ENCODE measurements at regions not wholly inside any gene's neighbourhood (a gene's known extent, or its start where the extent isn't known, plus 50 kb on each side); places are given as distances from the start of the nearest gene placed in this dataset.

- TF ChIP-seq CTCF (conservative IDR thresholded peaks at IDR 0.05): no peak
- no peak overlapping the region for H3K27ac ChIP-seq (ENCODE audit: low read depth, low read length)
- Mint-ChIP-seq H3K27ac (no peak overlapping the region), H3K9me3 (no peaks in the 10 kb centered on the region), H3K4me1 (no peaks in the 10 kb centered on the region), H3K4me3 (no peak overlapping the region), H3K36me3 (ENCODE audit: low read depth) (no peaks in the 10 kb centered on the region), H3K27me3 (ENCODE audit: insufficient read depth) (no peaks in the 10 kb centered on the region)
- no peak overlapping the region for H3K9ac ChIP-seq (ENCODE audit: extremely low read depth, low read length, poor library complexity, severe bottlenecking)
- no peaks in the 10 kb centered on the region for H3K36me3 ChIP-seq (ENCODE audit: control insufficient read depth, insufficient read depth, low read length)
- H3K4me3 ChIP-seq (ENCODE audit: low read length): no peak overlapping the region
- H3K4me1 ChIP-seq (ENCODE audit: control insufficient read depth, insufficient read depth, low read length): no peaks in the 10 kb centered on the region
- 90 to 96% methylated on average over 4 of the region's 4 CpGs for WGBS, 2 experiments (ENCODE audit: insufficient coverage in 1 of 2, insufficient read length in 1 of 2)
- H3K9me3 ChIP-seq (ENCODE audit: control insufficient read depth, low read length): no peaks in the 10 kb centered on the region
- no peak for DNase-seq
- no peaks in the 10 kb centered on the region for H3K27me3 ChIP-seq (ENCODE audit: control insufficient read depth, insufficient read depth, low read length, poor library complexity, severe bottlenecking)
Observed at GRCh38 chr20:41978875-41979274, 360.7 kb upstream of the CHD6 start.

DNA sequence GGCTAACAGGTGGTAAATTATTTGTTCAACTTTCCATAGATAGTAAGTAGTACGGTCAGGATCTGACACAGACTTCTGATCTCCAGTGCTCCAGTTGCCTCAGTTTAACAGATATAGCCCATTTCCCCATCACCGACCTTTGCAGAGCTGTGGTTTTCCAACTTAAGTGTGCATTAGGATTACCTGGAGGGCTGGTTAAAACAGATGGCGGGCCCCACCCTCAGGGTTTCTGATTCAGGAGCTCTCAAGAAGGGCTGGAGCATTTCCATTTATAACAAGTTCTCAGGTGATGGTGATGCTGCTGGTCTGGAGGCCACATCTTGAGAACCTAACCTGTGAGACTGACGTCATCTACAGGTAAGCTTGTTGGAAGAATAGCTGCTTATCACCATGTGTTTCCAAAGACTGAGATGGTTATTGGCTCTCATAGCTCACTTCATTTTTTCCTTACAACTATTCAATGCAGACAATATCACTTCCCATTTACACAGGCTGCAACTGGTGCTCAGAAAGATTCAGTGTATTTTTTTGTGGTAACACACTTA, 360.1 kb upstream of the CHD6 start:
- DNase-seq: no peak
- Histone ChIP-seq H3K9ac (ENCODE audit: extremely low read depth, low read length, poor library complexity, severe bottlenecking) (no peak overlapping the region), H3K9me3 (ENCODE audit: control insufficient read depth, low read length) (no peaks in the 10 kb centered on the region), H3K27me3 (ENCODE audit: control insufficient read depth, insufficient read depth, low read length, poor library complexity, severe bottlenecking) (no peaks in the 10 kb centered on the region), H3K4me3 (ENCODE audit: low read length) (no peak overlapping the region), H3K36me3 (ENCODE audit: control insufficient read depth, insufficient read depth, low read length) (no peaks in the 10 kb centered on the region), H3K4me1 (ENCODE audit: control insufficient read depth, insufficient read depth, low read length) (no peaks in the 10 kb centered on the region), H3K27ac (ENCODE audit: low read depth, low read length) (no peak overlapping the region)
- no peak overlapping the region for H3K4me3 Mint-ChIP-seq
- no peak for TF ChIP-seq CTCF (conservative IDR thresholded peaks at IDR 0.05)
- no peaks in the 10 kb centered on the region for H3K9me3 Mint-ChIP-seq
- no peak overlapping the region for H3K27ac Mint-ChIP-seq
- H3K36me3 Mint-ChIP-seq (ENCODE audit: low read depth): no peaks in the 10 kb centered on the region
- WGBS, 2 experiments (ENCODE audit: insufficient coverage in 1 of 2, insufficient read length in 1 of 2): 93 to 95% methylated on average over 2 to 4 of the region's 4 CpGs
- H3K4me1 Mint-ChIP-seq: no peaks in the 10 kb centered on the region
- no peaks in the 10 kb centered on the region for H3K27me3 Mint-ChIP-seq (ENCODE audit: insufficient read depth)

GRCh38 chr20:41969656-41970055, 351.5 kb upstream of the CHD6 start:
- Mint-ChIP-seq H3K36me3 (ENCODE audit: low read depth) (no peaks in the 10 kb centered on the region), H3K9me3 (no peaks in the 10 kb centered on the region), H3K4me3 (no peak overlapping the region), H3K27ac (no peak overlapping the region), H3K27me3 (ENCODE audit: insufficient read depth) (no peaks in the 10 kb centered on the region), H3K4me1 (peaks cover 26% of the 10 kb centered on the region)
- no peak for DNase-seq
- H3K27me3 ChIP-seq (ENCODE audit: control insufficient read depth, insufficient read depth, low read length, poor library complexity, severe bottlenecking): no peaks in the 10 kb centered on the region
- no peaks in the 10 kb centered on the region for H3K9me3 ChIP-seq (ENCODE audit: control insufficient read depth, low read length)
- H3K4me3 ChIP-seq (ENCODE audit: low read length): no peak overlapping the region
- H3K27ac ChIP-seq (ENCODE audit: low read depth, low read length): no peak overlapping the region
- peaks cover 4% of the 10 kb centered on the region for H3K4me1 ChIP-seq (ENCODE audit: control insufficient read depth, insufficient read depth, low read length)
- H3K9ac ChIP-seq (ENCODE audit: extremely low read depth, low read length, poor library complexity, severe bottlenecking): no peak overlapping the region
- WGBS, 2 experiments (ENCODE audit: insufficient coverage in 1 of 2, insufficient read length in 1 of 2): 77 to 83% methylated on average over 3 to 6 of the region's 6 CpGs
- no peak for TF ChIP-seq CTCF (conservative IDR thresholded peaks at IDR 0.05)
- no peaks in the 10 kb centered on the region for H3K36me3 ChIP-seq (ENCODE audit: control insufficient read depth, insufficient read depth, low read length)

All from endodermal cell (in vitro differentiated cells).